Bronchial epithelial cell (primary cell): ENCODE measurements at regions not wholly inside any gene's neighbourhood (a gene's known extent, or its start where the extent isn't known, plus 50 kb on each side); places are given as distances from the start of the nearest gene placed in this dataset.
"Not testable (repeated sequence)": the region's sequence is repeated elsewhere in the genome, so short reads cannot be mapped to it uniquely, and the experiment has no call there.

Experiments
- DNase-seq: peaks from one replicate; pipeline ENCODE4 v3.0.0-alpha.2; 2010; ENCODE audit warnings: low read depth
- FAIRE-seq: peaks from 2 replicates; lab custom pipeline; 2011; peaks lifted over from hg19 to GRCh38; lab: Jason Lieb, UNC
- H3K27me3 ChIP-seq: 2 replicates; pipeline ENCODE4 v1.5.1; 2011; ENCODE audit warnings: low read length; ENCODE audit not compliant: control insufficient read depth, insufficient read depth
- H3K36me3 ChIP-seq: 2 replicates; pipeline ENCODE4 v1.5.1; 2011; ENCODE audit warnings: low read length; ENCODE audit not compliant: control insufficient read depth, insufficient read depth
- H3K4me3 ChIP-seq: 2 replicates; pipeline ENCODE4 v1.5.1; 2011; ENCODE audit warnings: mild to moderate bottlenecking, low read depth, low read length, control low read depth
- TF ChIP-seq, protein P1 (sequence below): IDR thresholded peaks from 2 replicates; pipeline ENCODE4 v1.5.1; 2011; ENCODE audit warnings: mild to moderate bottlenecking, moderate library complexity, low read length, control low read depth, inconsistent platforms; ENCODE audit not compliant: insufficient read depth, severe bottlenecking

DNA sequence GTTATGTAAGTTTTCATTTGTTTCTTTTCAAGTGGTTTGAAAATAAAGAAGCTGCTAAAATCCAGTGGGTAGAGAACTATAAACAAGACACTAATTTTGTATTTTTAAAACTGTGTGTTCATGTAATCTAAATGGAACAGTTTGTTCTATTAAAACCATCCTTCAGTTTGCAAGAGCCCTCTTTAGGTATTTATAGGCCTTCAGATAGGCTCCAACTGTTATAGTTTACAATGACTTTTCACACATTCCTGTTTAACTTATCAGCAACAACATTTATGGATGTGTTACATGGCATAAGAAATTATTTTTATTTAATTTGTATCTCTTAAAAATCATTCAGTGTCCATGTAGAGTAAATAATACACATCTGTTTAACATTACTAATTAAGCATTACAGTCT is 126.7 kb upstream of the SLCO6A1 start:
- TF ChIP-seq, protein P1, sequence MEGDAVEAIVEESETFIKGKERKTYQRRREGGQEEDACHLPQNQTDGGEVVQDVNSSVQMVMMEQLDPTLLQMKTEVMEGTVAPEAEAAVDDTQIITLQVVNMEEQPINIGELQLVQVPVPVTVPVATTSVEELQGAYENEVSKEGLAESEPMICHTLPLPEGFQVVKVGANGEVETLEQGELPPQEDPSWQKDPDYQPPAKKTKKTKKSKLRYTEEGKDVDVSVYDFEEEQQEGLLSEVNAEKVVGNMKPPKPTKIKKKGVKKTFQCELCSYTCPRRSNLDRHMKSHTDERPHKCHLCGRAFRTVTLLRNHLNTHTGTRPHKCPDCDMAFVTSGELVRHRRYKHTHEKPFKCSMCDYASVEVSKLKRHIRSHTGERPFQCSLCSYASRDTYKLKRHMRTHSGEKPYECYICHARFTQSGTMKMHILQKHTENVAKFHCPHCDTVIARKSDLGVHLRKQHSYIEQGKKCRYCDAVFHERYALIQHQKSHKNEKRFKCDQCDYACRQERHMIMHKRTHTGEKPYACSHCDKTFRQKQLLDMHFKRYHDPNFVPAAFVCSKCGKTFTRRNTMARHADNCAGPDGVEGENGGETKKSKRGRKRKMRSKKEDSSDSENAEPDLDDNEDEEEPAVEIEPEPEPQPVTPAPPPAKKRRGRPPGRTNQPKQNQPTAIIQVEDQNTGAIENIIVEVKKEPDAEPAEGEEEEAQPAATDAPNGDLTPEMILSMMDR = no peak
- FAIRE-seq = no peak
- no peak for DNase-seq
- Histone ChIP-seq H3K4me3 (no peak overlapping the region), H3K27me3 (no peaks in the 10 kb centered on the region), H3K36me3 (no peaks in the 10 kb centered on the region)

DNA sequence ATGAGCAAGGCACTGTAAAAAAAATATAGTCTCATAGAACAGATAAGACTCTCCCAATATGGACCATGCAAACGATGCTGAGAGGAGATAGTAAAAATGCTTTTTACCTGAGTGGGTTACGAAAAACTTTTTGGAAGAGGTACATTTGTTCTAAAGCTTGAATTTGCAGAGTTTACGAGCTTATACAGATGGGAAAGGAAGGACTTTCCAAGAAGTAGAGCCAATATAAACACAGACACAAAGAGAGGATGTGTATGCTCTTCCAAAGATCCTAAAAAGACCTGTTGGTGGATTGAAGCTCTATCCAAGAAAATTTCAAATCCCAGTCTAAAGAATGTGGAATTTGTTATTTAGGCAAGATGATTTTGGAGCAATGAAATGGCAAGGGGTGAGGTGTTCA is 127.1 kb upstream of the SLCO6A1 start:
- TF ChIP-seq, protein P1 = no peak
- no peak for FAIRE-seq
- H3K27me3 ChIP-seq = no peaks in the 10 kb centered on the region

DNA sequence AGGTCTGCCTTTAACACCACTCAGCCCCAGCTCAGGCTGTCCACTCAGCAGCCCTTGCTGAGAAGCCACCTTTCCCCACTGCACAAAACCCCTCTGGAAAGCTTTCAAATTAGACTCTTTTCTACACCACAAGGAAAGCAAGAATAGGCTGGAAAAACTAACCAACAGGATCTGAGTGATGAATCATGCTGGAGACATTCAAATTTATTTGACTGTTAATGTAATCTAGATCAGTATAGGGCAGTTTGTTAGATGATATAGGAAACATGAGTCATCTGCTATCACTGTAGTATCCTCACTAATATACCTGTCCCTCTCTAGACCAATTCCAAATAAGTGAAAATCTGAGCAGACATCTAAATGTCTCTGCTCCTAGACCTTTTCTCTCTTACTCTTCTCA is 127.8 kb upstream of the PAM start:
- DNase-seq (peak; percentile 78), FAIRE-seq (no peak)
- TF ChIP-seq, protein P1 = no peak
- no peaks in the 10 kb centered on the region for H3K27me3 ChIP-seq
- H3K4me3 ChIP-seq = no peak overlapping the region
- H3K36me3 ChIP-seq = no peaks in the 10 kb centered on the region

More for the DNA sequence above, 127.1 kb upstream of the SLCO6A1 start:
- no peak overlapping the region for H3K4me3 ChIP-seq
- no peaks in the 10 kb centered on the region for H3K36me3 ChIP-seq
- DNase-seq = no peak

DNA sequence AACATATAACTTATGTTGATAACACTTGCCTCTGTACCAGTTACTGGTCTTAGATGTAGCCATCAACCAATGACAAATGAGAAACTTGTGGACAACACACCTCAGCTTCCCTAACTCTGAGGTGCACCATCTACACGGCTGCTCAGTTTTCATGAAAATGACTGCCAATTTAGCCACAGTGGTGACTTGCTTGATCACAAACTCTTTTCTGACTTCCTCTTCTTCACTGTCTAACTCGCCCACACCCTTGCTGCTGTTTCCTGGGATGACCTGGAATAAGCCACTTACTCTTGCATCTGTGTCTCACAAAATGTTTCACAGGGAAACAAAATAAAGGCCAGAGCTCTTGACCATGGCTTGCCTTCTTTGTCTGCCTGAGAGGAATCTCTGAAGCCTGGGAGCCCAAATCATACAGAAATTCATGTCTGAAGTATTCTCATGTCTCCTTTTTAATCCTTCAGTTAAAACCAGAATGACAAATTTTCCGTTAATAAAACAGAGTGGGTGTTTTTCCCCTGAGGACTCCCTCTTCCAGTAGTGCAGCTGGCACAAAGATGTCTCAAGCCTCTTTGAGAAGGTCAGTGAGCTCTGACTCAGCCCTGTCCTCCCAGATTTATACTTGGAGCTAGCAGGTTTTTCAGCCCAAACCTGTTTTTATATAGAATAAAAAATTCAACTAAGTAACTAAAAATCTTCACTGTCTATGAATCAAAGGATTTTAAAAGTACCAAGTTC is 126.5 kb upstream of the PAM start:
- DNase-seq (peak; percentile 72), FAIRE-seq (no peak)
- no peaks in the 10 kb centered on the region for H3K36me3 ChIP-seq
- H3K4me3 ChIP-seq = no peak overlapping the region
- H3K27me3 ChIP-seq = no peaks in the 10 kb centered on the region
- TF ChIP-seq, protein P1 = no peak

DNA sequence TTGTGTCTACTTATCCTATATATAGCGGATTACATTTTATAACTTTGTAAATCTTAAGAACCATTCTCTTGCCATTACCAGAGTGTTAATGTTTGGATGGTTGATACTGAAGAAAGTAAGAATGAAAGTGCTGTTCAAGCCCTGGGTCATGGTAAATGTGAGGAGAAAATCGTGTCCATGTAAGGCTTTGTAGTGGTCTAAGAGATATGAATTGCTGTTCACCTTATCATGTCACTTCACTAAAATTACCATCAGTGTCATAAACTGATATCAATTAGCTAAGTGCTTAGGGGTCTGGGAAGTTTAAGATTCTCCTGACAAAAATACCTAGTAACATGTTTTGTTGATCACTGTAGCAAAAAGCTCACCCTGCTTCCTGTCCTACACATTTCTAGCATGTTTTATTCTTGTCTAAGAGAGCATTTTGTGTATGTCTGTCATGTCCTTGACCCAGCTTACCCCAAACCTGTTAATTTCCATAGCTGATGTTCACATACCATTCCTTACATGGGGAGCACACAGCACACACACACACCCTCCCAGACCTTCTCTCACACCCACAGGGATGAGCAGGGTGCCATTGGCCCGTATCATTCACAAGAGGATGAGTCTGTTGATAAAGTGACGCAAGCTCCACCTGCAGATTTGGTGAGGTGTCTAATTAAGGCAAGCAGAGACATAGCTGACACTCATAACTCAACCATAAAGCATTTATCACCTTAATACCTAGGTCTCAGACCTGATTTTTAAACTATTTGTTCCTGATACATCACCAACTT is 125.1 kb upstream of the PAM start:
- no peaks in the 10 kb centered on the region for H3K27me3 ChIP-seq
- DNase-seq (peak; percentile 35), FAIRE-seq (peak; percentile 47)
- TF ChIP-seq, protein P1 = no peak
- H3K4me3 ChIP-seq = no peak overlapping the region
- no peaks in the 10 kb centered on the region for H3K36me3 ChIP-seq

DNA sequence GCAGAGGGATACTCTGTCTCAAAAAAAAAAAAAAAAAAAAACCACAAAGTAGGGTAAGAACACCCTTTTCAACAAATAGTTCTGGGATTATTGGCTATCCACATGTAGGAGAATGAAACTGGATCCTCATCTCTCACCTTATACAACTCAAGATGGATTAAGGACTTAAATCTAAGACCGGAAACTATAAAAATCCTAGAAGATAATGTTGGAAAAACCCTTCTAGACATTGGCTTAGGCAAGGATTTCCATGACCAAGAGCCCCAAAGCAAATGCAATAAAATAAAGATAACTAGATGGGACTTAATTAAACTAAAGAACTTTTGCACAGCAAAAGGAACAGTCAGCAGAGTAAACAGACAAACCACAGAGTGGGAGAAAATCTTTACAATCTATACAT is 119.7 kb upstream of the PAM start:
- not testable (repeated sequence) for DNase-seq, FAIRE-seq, H3K36me3 ChIP-seq, H3K27me3 ChIP-seq, H3K4me3 ChIP-seq
